ENCODE measurements at regions not wholly inside any gene's neighbourhood (a gene's known extent, or its start where the extent isn't known, plus 50 kb on each side); places are given as distances from the start of the nearest gene placed in this dataset.

- TF ChIP-seq POLR2A (IDR thresholded peaks at IDR 0.05) (no peak), POLR2AphosphoS5 (IDR thresholded peaks at IDR 0.05; ENCODE audit: insufficient read depth in 1 of 2, low read depth in 1 of 2) (no peak)
- TF ChIP-seq, protein P1, sequence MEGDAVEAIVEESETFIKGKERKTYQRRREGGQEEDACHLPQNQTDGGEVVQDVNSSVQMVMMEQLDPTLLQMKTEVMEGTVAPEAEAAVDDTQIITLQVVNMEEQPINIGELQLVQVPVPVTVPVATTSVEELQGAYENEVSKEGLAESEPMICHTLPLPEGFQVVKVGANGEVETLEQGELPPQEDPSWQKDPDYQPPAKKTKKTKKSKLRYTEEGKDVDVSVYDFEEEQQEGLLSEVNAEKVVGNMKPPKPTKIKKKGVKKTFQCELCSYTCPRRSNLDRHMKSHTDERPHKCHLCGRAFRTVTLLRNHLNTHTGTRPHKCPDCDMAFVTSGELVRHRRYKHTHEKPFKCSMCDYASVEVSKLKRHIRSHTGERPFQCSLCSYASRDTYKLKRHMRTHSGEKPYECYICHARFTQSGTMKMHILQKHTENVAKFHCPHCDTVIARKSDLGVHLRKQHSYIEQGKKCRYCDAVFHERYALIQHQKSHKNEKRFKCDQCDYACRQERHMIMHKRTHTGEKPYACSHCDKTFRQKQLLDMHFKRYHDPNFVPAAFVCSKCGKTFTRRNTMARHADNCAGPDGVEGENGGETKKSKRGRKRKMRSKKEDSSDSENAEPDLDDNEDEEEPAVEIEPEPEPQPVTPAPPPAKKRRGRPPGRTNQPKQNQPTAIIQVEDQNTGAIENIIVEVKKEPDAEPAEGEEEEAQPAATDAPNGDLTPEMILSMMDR (IDR thresholded peaks at IDR 0.05) = no peak
Observed at GRCh38 chr13:87877477-87877876, 206.3 kb downstream of the SLITRK5 start.

All from vagina (tissue), 2 donors.